Endothelial cell of umbilical vein (primary cell): ENCODE measurements at regions not wholly inside any gene's neighbourhood (a gene's known extent, or its start where the extent isn't known, plus 50 kb on each side); places are given as distances from the start of the nearest gene placed in this dataset.

Experiments
- BruUV-seq: library from RNA; stranded (reverse); fragments of 400-500 nt; replicated peaks from 2 replicates; lab custom pipeline; 2021; lab: Mats Ljungman, UMichigan
- CTCF ChIA-PET: fragments of 300-600, 350-600 bp; sonication (Branson Sonifier 250); formaldehyde crosslinking; loops from one replicate; lab custom pipeline; 2021; ENCODE audit warnings: antibody characterized with exemption, inconsistent platforms; lab: Charles Lee
- POLR2A ChIA-PET: fragments of 300-600, 350-600 bp; sonication (Branson Sonifier 250); formaldehyde crosslinking; loops from one replicate; lab custom pipeline; 2021; ENCODE audit warnings: antibody characterized with exemption, inconsistent platforms; lab: Charles Lee
- DNase-seq: peaks from one replicate; pipeline ENCODE4 v3.0.0-alpha.2; 2011; ENCODE audit warnings: low read depth, low spot score
- FAIRE-seq: peaks from 2 replicates; lab custom pipeline; 2011; peaks lifted over from hg19 to GRCh38; lab: Jason Lieb, UNC
- H2AFZ ChIP-seq: 2 replicates; pipeline ENCODE4 v1.6.0; 2012; ENCODE audit warnings: low read depth, low read length, control low read depth, inconsistent platforms
- H3K27ac ChIP-seq: 2 replicates; pipeline ENCODE4 v1.5.1; 2011; ENCODE audit warnings: low read depth, mild to moderate bottlenecking, control low read depth, low read length, moderate library complexity; ENCODE audit not compliant: insufficient read depth
- H3K27me3 ChIP-seq, 2 experiments: 2 replicates each; pipeline versions ENCODE4 v1.6.0 to v1.6.1; 2011; ENCODE audit warnings: low read length in 2 of 2, mixed read lengths in 1 of 2; ENCODE audit not compliant: control insufficient read depth in 2 of 2, insufficient read depth in 2 of 2
- H3K36me3 ChIP-seq, 2 experiments: 2 replicates in 1 of 2; 3 replicates in 1 of 2; pipeline ENCODE4 v1.5.1; 2011; ENCODE audit warnings: low read length in 2 of 2, mild to moderate bottlenecking in 1 of 2, moderate library complexity in 1 of 2; ENCODE audit not compliant: control insufficient read depth in 2 of 2, insufficient read depth in 2 of 2; ENCODE audit errors: extremely low read depth in 1 of 2
- H3K4me1 ChIP-seq: 3 replicates; pipeline ENCODE4 v1.5.1; 2011; ENCODE audit warnings: mild to moderate bottlenecking, low read length; ENCODE audit not compliant: control insufficient read depth, insufficient read depth; ENCODE audit errors: extremely low read depth
- H3K4me2 ChIP-seq: 2 replicates; pipeline ENCODE4 v1.6.1; 2011; ENCODE audit warnings: low read length, control low read depth, mixed read lengths; ENCODE audit not compliant: insufficient read depth
- H3K4me3 ChIP-seq, 3 experiments: fragments of 200-600 bp in 1 of 3; sonication (generic), shearing (Covaris generic) in 1 of 3; replicated peaks in 1 of 3; 2 replicates each; pipeline ENCODE4 v1.5.1; 2011 to 2016; ENCODE audit warnings: control low read depth in 3 of 3, low read length in 3 of 3, mild to moderate bottlenecking in 2 of 3, inconsistent platforms in 1 of 3, low read depth in 1 of 3, moderate library complexity in 1 of 3; ENCODE audit not compliant: insufficient read depth in 1 of 3
- H3K79me2 ChIP-seq: 2 replicates; pipeline ENCODE4 v1.6.0; 2012; ENCODE audit warnings: low read length, inconsistent platforms; ENCODE audit not compliant: control insufficient read depth, insufficient read depth
- H3K9ac ChIP-seq: replicated peaks from 2 replicates; pipeline ENCODE3; 2011; ENCODE audit warnings: low read length, control low read depth; ENCODE audit not compliant: insufficient read depth; ENCODE audit errors: extremely low read depth
- H3K9me1 ChIP-seq: replicated peaks from 3 replicates; pipeline ENCODE4 v1.6.0; 2011; ENCODE audit warnings: mild to moderate bottlenecking, low read length; ENCODE audit not compliant: control insufficient read depth, insufficient read depth; ENCODE audit errors: extremely low read depth
- H3K9me3 ChIP-seq: replicated peaks from 2 replicates; pipeline ENCODE4 v1.5.1; 2012; ENCODE audit warnings: low read length, inconsistent platforms; ENCODE audit not compliant: control insufficient read depth, insufficient read depth
- H4K20me1 ChIP-seq: replicated peaks from 2 replicates; pipeline ENCODE3; 2011; ENCODE audit warnings: mild to moderate bottlenecking, low read length; ENCODE audit not compliant: control insufficient read depth, insufficient read depth; ENCODE audit errors: extremely low read depth
- CTCF ChIP-seq, 2 donors: IDR thresholded peaks; 1 replicate in 1 of 2; 2 replicates in 1 of 2; pipeline ENCODE4 v1.5.1; 2011; ENCODE audit warnings: low read length in 2 of 2, mild to moderate bottlenecking in 2 of 2, moderate library complexity in 2 of 2, control low read depth in 1 of 2, inconsistent platforms in 1 of 2, low read depth in 1 of 2; ENCODE audit not compliant: insufficient read depth in 1 of 2; ENCODE audit errors: extremely low read depth in 1 of 2
- EZH2 ChIP-seq: IDR thresholded peaks from 2 replicates; pipeline ENCODE4 v1.6.1; 2012; ENCODE audit warnings: borderline replicate concordance, low read depth, mild to moderate bottlenecking, moderate library complexity, low read length, inconsistent platforms; ENCODE audit not compliant: severe bottlenecking
- FOS ChIP-seq: IDR thresholded peaks from 2 replicates; pipeline ENCODE4 v1.6.1; 2011; ENCODE audit warnings: mild to moderate bottlenecking, low read length, moderate library complexity, borderline replicate concordance; ENCODE audit not compliant: insufficient read depth
- GATA2 ChIP-seq: IDR thresholded peaks from 2 replicates; pipeline ENCODE4 v1.7.0; 2011; ENCODE audit warnings: low read depth, mild to moderate bottlenecking, moderate library complexity, mixed read lengths, low read length; ENCODE audit not compliant: insufficient read length, insufficient read depth
- JUN ChIP-seq: IDR thresholded peaks from 2 replicates; pipeline ENCODE4 v1.6.1; 2011; ENCODE audit warnings: borderline replicate concordance, low read depth; ENCODE audit not compliant: insufficient read length, insufficient read depth
- MAX ChIP-seq: IDR thresholded peaks from 2 replicates; pipeline ENCODE4 v1.6.1; 2011; ENCODE audit not compliant: insufficient read depth, insufficient read length
- MYC ChIP-seq: IDR thresholded peaks from one replicate; pipeline ENCODE4 v1.6.1; 2011; ENCODE audit warnings: mild to moderate bottlenecking, low read depth, low read length
- POLR2A ChIP-seq: IDR thresholded peaks from 2 replicates; pipeline ENCODE4 v1.6.1; 2012; ENCODE audit warnings: low read depth, mild to moderate bottlenecking, control low read depth, low read length
- POLR2AphosphoS5 ChIP-seq: IDR thresholded peaks from 2 replicates; pipeline ENCODE4 v1.6.1; 2012; ENCODE audit warnings: low read depth, mild to moderate bottlenecking, control low read depth, low read length, moderate library complexity; ENCODE audit not compliant: insufficient read depth
- dilution Hi-C: fragments of 300-500 bp; cut with MboI; formaldehyde crosslinking; loops from one replicate; pipeline ENCODE4 v1.15.0; 2019; ENCODE audit warnings: low sequenced_read_pairs; ENCODE audit not compliant: extremely low pct_ligation_motif_present
- intact Hi-C: fragments of 100-400 bp; cut with micrococcal nuclease; formaldehyde crosslinking; loops from one replicate; pipeline ENCODE4 v1.10.0; 2022

GRCh38 chr4:30924495-30924894, 204.3 kb downstream of the PCDH7 start:
- H3K4me1 ChIP-seq = no peaks in the 10 kb centered on the region
- intact Hi-C loops (no loop called here), dilution Hi-C loops (no loop called here)
- H4K20me1 ChIP-seq = no peaks in the 10 kb centered on the region
- H2AFZ ChIP-seq = no peak overlapping the region
- H3K27ac ChIP-seq = no peak overlapping the region
- ChIA-PET CTCF (no interaction called here), POLR2A (no interaction called here)
- H3K79me2 ChIP-seq = no peaks in the 10 kb centered on the region
- H3K9me3 ChIP-seq = no peaks in the 10 kb centered on the region
- H3K36me3 ChIP-seq = no peaks in the 10 kb centered on the region
- FAIRE-seq (no peak), DNase-seq (no peak)
- H3K27me3 ChIP-seq = no peaks in the 10 kb centered on the region
- no peak overlapping the region for H3K4me3 ChIP-seq
- no peak overlapping the region for H3K9ac ChIP-seq
- no peak overlapping the region for H3K4me2 ChIP-seq
- no peaks in the 10 kb centered on the region for H3K9me1 ChIP-seq
- no peak for TF ChIP-seq MYC
- no peak for TF ChIP-seq POLR2AphosphoS5
- TF ChIP-seq EZH2 = no peak
- TF ChIP-seq FOS = no peak
- TF ChIP-seq GATA2 = no peak
- TF ChIP-seq MAX = no peak
- no peak for TF ChIP-seq CTCF (IDR thresholded peaks at IDR 0.05; ENCODE audit: extremely low read depth in 1 of 2, insufficient read depth in 1 of 2, low read depth in 1 of 2, low read length in 2 of 2)
- no peak for TF ChIP-seq JUN
- TF ChIP-seq POLR2A = no peak
- BruUV-seq = no TSS peak
